GM19023 (cell line): ENCODE measurements at regions not wholly inside any gene's neighbourhood (a gene's known extent, or its start where the extent isn't known, plus 50 kb on each side); places are given as distances from the start of the nearest gene placed in this dataset.

Source experiments
- ATAC-seq: cut with Tn5 transposase; IDR thresholded peaks from one replicate; pipeline ENCODE4 v1.9.1; 2021; ENCODE audit warnings: mild to moderate bottlenecking, moderate library complexity; ENCODE audit not compliant: unreplicated experiment

DNA sequence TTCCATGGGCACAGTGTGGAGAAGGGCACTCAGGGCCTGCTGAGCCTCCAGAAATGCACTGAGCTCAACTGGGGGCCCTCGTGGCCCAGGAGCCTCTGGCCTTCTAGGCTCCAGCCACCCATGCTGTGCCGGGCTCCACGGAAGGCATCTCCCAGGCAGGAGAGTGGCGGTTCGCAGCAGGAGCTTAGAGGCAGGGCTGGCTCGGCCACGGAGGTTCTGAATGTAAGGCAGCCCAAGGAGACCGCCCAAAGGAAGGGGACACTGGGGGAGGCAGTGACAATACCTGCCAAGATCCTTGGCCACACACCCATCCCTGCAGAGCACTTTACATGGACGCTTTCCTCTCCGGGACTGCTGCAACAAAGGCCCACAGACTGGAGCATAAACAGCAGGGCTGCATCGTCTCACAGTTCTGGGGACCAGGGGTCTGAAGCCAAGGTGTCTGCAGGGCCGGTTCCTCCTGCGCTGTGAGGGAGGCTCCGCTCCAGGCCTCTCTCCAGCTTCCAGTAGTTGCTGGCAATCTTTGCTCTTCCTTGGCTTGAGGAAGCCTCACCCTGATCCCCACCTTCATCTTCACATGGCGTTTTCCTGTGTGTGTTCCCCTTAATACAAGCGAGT is 128.2 kb upstream of the CDH4 start:
- ATAC-seq: no peak

DNA sequence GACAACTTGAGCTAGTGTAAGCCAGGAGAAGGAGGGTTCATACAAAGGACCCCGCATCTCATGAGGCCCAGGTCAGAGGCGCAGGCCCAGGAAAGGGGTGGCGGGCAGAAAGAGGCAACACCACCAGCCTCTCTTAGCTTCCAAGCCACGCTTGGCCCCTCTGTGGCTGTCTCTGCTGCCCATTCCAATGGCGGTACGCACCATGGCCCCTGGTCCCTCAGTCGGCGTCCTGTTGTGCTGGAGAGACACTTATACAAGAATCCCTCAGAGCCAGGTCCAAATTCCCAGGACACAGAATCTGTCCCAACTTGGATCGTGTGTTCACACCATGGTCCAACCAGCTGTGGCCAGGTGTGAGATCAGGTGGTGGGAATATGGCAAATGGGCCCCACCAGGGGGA is 127.0 kb upstream of the CDH4 start:
- ATAC-seq: no peak

DNA sequence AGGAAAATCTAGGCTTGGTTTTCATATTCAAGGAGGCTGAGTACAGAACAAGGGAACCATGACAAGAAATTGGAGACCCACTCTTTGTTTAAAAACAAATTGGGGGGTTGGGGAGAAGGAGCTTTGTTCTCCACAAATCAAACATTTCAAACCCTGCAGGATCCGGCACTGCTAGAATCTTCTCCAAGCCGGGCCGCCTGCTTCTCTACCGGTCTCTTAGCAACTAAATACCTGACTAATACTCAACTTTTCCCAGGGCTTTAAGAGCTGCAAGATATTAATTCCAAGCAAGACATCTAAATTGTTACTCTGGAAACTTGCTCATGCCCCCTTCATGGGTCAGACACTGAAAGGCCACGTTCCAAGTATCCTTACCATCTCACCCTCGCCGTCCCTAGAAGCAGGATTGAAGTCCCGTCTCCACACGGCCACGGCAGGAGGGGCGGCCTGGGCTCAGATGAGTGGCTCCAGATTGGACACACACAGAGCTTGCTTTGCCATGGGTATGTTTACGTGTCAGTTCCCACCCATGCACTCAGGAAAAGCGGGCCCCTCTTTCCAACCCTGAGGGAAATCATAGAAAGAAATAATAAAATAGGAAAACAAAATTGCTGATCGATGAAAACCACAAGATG is 126.4 kb upstream of the CDH4 start:
- no peak for ATAC-seq

DNA sequence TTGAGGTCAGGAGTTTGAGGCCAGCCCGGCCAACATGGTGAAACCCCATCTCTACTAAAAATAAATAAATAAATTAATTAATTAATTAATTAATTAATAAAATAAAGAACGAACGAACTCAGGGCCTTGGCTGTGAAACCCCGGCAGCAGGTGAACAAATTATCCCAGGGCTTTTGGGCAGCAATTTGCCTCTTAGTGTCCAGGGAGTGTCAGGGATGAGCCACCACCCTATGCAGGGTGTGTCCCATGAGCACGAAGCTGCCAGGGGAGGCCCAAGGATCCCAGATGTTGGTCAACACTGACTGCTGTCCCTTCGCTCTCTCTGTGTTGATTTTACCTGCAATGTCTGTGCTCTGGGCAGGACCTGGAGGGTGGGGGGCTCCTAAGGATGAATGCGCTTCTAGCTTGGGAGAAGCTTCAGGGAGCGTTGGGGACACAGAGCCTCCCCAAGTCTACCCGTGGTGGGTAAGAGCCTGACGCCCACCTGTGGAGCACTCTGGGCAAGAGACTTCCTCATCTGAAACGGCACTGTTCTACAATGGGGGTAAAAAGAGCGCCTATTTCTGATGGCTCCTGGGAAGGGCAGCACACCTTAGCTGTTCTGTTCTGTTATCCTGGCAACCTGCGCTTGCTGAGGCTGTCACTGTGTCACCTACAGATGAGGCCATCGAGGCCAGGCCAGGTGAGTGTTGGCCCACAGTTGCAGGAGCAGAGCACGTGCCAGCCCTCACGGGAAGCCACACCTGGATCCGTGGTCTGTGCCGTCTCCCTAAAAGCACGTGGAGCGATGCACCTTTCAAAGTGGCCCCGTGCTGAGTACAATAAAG is 125.5 kb upstream of the CDH4 start:
- ATAC-seq: no peak

DNA sequence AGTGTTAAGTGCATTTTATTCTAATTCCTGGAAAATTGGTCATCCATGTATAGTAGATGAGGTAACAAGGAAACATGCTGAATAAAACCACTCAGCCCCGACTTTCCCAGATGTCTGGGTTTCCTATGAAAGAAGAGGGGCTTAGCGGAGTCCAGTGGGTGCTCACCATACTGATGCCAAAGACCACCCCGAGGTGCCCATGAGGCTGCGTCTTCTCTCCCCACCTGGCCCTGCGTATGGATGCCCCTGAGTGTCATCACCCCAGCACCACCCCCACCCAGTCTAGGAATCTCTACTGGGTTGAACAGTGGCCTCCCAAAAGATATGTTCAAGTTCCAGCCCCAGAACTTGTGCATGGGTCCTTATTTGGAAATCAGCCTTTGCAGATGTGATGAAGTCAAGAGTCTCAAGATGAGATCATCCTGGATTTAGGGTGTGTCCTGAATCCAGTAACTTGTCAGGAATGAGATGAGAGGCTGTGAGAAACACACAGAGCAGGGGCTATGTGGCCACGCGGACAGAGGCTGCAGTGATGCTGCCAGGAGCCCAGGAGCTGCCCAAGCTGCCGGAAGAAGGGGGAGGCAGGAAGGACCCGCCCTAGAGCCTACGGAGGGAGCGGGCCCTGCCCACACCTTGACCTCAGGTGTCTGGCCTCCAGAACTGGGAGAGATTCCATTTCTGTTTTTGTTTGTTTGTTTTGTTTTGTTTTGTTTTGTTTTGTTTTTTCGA is 124.6 kb upstream of the CDH4 start:
- no peak for ATAC-seq

DNA sequence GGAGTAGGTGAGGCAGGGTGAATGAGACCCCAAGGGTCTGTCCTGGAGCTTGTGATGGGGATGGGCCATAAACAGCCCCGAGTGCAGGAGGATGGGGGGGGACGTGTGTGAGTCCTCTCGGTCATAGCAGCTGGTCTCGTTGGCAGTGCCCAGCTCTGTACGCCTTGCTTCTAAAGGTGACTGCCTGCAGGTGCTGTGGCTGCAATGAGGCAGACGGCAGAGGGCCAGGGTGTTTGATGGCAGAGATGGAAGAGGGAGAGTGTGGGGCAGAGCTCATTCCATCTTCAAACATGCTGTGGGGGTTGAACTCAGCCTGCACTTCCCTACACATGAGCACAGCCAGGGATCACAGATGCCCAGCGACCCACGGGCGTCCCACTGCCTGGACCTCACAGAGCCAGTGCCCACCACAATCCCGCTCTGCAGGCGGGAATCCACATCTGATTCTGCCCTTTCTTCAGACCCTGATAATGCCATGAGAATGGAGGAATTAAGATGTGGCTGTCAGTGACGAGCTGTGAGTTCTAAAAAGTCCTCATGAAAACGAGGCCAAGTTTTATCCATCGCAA is 123.3 kb upstream of the CDH4 start:
- ATAC-seq: no peak

DNA sequence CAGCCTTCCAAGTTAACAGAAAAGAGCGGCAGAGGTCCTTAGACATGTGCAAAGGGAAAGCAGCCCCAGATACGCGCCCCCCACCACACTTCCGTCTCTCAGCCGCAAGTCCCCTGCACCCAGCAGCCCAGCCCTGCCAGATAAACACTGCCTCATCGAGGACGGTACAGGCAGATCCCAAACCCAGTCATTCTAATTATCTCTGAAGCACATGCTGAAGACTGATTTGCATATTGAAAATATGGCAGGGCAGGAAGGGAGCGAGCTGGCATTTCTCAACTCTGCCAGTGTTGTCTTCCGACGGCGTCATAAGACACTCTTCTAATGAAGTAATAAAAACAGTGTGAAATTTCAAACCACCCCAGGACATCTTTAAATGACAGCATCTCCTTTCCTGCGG is 122.8 kb upstream of the CDH4 start:
- ATAC-seq: no peak

DNA sequence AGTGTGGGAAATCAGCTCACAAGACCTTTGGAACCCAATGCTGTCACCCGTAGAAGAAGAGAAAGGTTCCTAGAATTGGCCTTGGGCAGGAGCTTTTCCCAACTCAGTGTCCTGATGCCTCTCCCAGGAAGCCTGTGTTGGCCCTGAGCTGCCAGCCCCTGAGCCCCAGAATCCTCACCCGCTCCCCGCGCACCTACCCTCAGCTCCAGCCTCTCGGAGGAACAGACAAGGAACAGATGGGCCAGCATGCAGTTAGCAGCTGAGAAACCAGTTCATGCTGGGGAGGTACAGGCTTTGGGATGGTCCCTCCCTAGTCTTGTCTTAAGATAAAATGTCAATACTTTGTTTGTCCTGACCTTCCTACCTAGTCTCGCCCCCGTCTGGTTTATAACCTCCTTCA is 121.9 kb upstream of the CDH4 start:
- ATAC-seq: no peak

DNA sequence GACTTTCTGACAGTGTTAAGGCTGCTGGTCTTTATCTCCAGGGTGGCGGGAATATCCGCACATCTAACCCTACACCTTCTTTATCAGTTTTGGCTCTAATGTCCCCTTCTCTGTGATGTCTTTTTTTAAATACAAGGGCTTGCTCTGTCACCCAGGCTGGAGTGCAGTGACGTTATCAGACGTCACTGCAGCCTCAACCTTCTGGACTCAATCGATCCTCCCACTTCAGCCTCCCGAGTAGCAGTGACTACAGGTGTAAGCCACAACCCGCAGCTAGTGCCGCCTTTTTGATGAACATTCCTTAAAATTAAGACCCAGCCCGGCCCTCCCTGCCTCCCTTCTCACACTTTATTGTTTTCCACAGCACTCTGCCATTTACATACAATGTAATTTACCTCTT is 120.1 kb upstream of the CDH4 start:
- ATAC-seq: no peak

DNA sequence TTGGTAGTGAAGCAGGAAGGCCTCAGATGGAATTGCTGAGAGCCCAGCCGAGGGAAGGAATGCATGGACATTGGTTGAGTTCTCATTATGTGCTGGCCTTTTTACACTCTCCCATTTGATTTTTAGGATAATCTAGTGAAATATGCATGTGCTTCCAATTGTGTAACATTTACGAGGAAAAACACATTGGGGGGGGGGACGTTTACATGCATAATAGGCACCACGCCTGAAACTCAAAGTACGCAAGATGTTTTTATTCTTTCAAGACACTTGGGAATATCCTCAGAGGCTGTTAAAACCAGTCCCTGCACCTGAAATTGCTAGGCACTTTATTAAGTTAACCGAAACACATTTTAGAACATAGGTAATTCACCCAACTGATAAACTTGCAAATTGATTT is 118.5 kb upstream of the CDH4 start:
- ATAC-seq: no peak

DNA sequence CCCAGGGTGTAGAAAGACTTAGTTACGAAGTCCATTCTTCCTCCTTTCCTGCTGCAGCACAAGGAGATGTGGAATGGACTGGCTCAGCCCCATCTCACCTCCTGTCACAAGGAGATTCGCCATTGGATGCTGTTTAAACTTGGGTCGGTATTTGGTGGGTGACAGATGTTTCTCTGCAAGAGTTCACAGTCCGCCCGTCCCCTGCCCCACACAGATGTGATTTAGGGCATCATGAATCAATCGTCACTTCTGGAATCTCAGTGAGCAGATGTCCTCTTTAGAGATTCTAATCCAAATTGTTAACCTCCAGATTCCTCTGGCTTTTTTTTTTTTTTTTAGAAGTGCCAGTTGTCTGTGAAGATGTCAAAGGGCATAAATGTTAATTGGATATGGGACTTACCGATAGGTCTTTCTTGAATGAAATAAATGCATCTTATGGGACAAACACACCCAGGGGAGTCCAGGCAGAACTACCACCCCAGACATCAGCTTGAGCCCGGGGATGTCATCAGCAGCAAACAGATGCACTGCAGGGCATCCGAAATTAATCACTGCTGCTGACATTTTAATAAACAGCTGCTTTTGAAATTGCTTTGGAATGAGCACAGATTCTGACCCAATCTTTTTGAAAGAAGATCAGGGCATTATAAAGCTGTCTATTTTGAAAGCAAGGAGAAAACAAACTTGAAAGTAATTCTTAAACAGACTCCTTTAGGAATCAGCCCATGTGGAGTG is 117.6 kb upstream of the CDH4 start:
- no peak for ATAC-seq

DNA sequence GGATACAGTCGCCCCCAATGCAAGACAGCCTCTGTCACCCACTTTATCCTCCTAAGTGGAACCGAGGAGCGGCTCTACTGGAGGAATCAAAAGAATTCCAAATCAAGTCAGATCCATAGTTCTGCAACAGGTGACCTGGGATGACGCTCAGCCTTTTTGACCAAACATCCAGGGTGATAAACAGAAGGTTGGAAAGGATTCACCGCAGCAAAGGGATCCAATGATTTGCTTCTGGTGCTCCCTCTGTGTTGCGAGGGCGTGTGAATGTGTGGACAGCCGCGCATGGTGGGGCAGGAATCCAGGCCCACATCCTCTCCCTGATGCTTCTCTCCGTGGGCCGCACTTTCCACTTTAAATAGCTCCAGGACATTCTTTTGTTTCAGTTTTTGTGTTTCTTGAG is 116.8 kb upstream of the CDH4 start:
- ATAC-seq: no peak

DNA sequence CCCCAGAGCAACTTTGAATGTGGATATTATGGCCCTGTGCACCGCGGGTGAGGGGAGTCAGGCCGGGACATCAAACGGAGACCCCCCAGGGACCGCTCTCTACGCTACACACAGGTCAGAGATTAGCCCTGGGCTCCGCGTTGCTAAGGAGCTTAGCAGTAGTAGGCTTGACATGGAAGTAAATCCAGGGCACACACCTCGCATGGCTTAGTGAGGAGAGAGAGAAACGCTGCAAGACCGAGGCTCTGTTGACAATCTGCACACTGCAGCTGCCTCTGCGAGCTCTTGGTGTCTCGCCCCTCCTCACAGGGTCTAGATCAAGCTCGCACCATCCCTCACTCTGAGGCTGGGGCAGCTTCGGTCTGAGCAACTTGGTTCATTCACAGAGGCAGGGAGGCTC is 116.1 kb upstream of the CDH4 start:
- no peak for ATAC-seq

DNA sequence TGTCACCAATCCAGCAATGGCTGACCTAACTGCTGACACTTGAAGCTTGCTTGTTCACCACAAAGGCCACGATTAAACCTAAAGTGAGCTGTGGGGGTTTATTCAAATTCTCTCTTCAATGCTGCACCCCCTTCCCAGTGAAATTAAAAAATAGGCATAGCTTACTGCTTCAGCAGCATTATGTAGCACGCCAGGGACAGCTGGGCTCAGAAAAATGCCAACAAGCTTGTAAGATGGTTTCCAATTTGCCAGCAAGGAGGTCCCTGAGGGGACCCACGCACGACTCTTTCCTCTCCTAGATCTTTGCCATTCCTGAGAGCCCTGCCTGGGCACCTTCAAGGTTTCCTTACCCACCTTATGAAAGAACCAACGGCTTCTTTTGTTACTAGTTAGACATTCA is 113.5 kb upstream of the CDH4 start:
- no peak for ATAC-seq

DNA sequence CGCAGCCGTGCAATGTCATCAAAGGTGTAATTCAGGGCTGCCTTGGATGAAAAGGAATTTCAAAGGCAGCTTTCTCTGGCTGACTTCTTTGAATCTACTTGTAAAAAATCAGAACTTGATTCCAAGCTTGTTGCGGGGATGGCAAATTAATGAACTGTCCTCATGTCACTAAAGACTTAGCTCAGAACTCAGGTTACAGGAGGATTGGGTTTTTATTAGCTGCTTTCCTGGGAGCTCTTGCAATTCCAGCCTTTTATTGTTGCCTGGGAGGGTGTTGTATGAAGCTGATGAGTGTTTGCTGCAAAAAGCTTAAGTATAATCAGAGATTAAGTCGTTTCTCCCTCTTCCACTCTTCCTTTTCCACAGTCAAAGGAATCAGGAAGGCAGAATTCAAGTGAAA is 113.0 kb upstream of the CDH4 start:
- no peak for ATAC-seq

DNA sequence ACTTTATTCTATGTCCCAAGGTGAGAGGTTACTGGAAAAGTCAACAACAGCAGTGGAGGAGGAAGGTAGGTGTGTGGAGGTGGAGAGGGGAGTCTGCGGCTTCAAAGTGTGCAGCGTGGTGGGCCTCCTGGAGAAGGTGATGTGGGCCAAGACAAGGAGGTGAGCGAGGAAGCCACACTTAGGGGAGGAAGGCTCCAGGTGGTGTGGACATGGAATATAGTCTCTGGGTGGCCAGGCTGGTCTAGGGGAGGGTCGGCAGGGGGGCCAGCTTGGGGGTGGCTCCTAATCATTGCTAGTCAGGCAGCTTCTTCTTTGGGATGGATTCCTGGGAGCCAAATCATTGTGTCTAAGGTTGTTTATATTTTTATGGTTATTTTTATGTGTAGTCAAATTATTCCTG is 111.5 kb upstream of the CDH4 start:
- no peak for ATAC-seq

DNA sequence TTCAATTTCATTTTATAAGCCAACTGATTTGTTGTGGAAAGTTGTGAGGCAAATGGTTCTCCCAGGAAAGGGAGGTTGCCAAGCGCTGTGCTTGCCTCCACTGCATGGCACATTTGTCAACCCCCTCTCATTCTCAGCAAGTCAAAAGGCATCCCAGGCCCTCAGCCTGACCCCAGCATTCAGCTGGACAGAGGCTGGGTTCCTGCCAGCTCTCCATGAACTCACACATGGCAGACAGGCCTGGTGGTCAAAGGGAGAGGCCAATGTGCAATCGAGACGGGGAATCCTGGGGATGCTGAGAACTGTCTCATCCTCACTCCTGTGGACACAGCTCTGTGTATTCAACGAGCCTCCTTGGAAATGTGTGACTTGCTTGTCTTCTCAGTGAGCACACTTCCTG is 106.0 kb upstream of the CDH4 start:
- no peak for ATAC-seq

DNA sequence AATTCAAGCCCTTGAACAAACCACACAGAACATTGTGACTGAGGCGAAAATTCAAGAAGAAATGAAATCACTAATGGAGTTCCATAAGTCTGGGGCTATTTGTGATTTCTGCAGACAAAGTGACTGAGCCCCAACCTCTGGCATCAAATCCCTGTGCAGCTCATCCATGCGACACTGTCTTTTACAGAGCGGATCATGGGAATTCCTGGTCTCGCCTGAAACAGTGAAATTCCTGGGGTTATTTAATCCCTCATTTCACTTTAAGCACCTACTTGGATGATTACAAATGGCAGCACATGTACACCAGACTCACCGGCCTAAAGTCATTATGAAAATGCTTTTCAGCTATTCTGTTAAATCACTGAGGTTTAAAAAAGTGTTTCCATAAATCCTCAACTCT is 102.4 kb upstream of the CDH4 start:
- ATAC-seq: no peak

DNA sequence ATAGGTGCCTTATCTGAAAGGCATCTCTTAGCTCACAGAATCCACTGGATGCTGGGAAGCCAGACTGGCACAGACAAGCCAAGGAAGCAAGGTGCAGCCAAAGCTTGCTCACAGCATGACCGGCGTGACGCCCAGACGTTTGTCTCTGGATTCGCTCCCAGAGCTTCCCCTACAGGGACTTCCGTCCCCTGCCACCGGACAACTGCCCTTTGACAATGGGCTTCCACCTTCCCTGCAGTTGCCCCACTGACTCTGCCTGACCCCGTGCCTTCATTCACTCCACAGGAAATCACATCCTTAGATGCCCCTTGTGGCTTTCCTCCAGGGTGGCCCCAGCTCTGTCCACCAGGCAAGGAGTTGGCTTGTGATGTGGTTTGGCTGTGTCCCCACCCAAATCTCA is 94.8 kb upstream of the CDH4 start:
- no peak for ATAC-seq

DNA sequence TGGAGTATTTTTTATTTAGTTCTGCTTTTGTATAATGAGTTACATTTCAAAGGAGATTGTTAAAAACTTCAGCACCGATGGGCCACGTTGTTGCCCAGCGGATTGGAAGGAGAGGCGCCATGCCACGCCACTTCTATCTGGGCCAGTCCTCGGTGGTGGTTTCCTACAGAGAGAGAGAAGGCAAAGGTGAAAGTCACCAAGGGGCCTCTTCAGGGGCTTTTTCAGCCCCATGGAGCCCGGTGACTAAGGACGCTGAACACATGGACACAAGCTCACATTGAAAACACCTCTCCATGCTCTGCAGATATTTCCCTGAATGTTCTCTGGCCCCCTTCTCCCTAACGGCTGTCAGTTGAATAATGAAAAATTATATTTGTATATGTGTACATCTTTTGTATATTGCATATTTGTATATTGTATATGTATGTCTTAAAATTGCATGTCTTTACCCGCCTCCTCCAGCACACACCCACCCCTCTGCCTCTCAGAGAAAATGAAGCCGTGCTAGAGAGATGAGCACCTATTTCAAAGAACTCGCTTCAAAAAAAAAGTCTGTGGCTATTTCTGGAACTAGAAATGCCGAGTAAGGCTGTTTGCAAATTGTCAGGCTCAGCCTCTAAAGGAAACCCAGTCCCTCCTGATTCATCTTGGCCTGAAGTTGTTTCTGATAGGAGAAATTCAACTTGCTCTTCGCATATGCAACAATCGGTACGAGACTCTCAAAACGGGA is 91.9 kb upstream of the CDH4 start:
- no peak for ATAC-seq
